Effector memory CD8-positive, alpha-beta T cell (primary cell): ENCODE measurements at regions not wholly inside any gene's neighbourhood (a gene's known extent, or its start where the extent isn't known, plus 50 kb on each side); places are given as distances from the start of the nearest gene placed in this dataset.
"Not testable (repeated sequence)": the region's sequence is repeated elsewhere in the genome, so short reads cannot be mapped to it uniquely, and the experiment has no call there.

Experiments
- ATAC-seq: fragments of 150-1000 bp; cut with Tn5 transposase; replicated peaks from 2 replicates; pipeline ENCODE4 v1.10.0; 2021; ENCODE audit warnings: mild to moderate bottlenecking, moderate library complexity
- DNase-seq, 3 experiments: peaks; one replicate each; pipeline ENCODE4 v3.0.0; 2021
- H3K27ac Mint-ChIP-seq, 2 donors: one replicate each; pipeline ENCODE4 v1.8.0; 2022; ENCODE audit warnings: mild to moderate bottlenecking in 2 of 2, mixed read lengths in 2 of 2, moderate library complexity in 2 of 2
- H3K27me3 Mint-ChIP-seq, 2 donors: one replicate each; pipeline ENCODE4 v1.8.0; 2022; ENCODE audit warnings: mixed read lengths in 2 of 2
- H3K36me3 Mint-ChIP-seq: one replicate; pipeline ENCODE4 v1.8.0; 2022; ENCODE audit warnings: mild to moderate bottlenecking, moderate library complexity, mixed read lengths; ENCODE audit not compliant: insufficient read depth
- H3K4me1 Mint-ChIP-seq, 2 donors: one replicate each; pipeline ENCODE4 v1.8.0; 2022; ENCODE audit warnings: low read depth in 2 of 2, mixed read lengths in 2 of 2
- H3K4me3 Mint-ChIP-seq, 2 donors: one replicate each; pipeline ENCODE4 v1.8.0; 2022; ENCODE audit warnings: mild to moderate bottlenecking in 2 of 2, mixed read lengths in 2 of 2, moderate library complexity in 2 of 2
- H3K9me3 Mint-ChIP-seq, 2 donors: one replicate each; pipeline ENCODE4 v1.8.0; 2022; ENCODE audit warnings: mixed read lengths in 2 of 2

GRCh38 chr5:25033658-25034057 is 388.9 kb upstream of the CDH10 start:
- no peaks in the 10 kb centered on the region for H3K4me1 Mint-ChIP-seq
- peaks cover 8 to 13% of the 10 kb centered on the region in 2 donors for H3K9me3 Mint-ChIP-seq
- H3K27ac Mint-ChIP-seq = no peak overlapping the region
- DNase-seq = no peak
- no peak for ATAC-seq
- no peaks in the 10 kb centered on the region for H3K36me3 Mint-ChIP-seq
- H3K27me3 Mint-ChIP-seq = no peaks in the 10 kb centered on the region
- no peak overlapping the region for H3K4me3 Mint-ChIP-seq

DNA sequence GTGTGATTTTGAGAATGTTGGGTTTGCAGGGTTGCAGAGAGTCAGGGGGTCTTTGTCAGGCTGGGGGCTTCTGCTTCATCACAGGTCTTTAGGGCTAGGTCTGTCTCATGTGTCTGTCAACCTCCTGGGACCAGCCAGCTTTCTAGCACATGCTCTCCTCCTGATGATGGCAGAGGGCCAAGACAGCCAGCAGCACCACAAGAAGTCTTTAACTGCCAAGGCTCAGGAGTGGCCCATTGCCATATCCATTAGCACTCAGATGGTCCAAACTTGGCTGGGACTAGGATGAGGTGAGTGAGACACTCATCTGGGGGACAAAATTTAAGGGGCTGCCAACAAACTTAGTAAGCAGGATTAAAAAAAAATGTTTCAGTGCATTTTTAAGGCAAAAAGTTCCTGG is 384.2 kb upstream of the CDH10 start:
- Mint-ChIP-seq H3K27ac (no peak overlapping the region), H3K4me3 (no peak overlapping the region), H3K4me1 (no peaks in the 10 kb centered on the region), H3K27me3 (no peaks in the 10 kb centered on the region), H3K36me3 (no peaks in the 10 kb centered on the region), H3K9me3 (peaks cover 4 to 19% of the 10 kb centered on the region in 2 donors)
- no peak for ATAC-seq
- DNase-seq = no peak

DNA sequence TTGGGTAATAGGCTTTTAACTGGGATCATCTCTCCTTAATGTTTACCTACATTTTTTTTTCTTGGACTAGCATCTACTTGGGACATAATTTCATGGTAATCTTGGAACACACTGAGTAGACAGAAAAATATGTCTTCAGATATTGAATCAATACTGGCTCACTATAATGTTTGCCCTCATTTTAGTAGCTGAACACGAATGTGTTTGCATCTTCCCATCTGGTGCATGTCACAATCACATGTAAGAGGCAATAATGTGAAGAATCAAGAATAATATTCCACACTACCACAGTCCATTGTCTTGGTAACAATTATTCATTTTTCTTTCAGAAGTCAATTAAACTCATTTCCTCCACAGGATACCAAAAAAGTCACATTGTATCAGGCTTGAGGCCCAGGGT is 382.7 kb upstream of the CDH10 start:
- H3K9me3 Mint-ChIP-seq = peaks cover 4 to 11% of the 10 kb centered on the region in 2 donors
- H3K27ac Mint-ChIP-seq = no peak overlapping the region
- H3K4me1 Mint-ChIP-seq = no peaks in the 10 kb centered on the region
- H3K36me3 Mint-ChIP-seq = no peaks in the 10 kb centered on the region
- no peaks in the 10 kb centered on the region for H3K27me3 Mint-ChIP-seq
- DNase-seq (no peak), ATAC-seq (no peak)
- H3K4me3 Mint-ChIP-seq = no peak overlapping the region

DNA sequence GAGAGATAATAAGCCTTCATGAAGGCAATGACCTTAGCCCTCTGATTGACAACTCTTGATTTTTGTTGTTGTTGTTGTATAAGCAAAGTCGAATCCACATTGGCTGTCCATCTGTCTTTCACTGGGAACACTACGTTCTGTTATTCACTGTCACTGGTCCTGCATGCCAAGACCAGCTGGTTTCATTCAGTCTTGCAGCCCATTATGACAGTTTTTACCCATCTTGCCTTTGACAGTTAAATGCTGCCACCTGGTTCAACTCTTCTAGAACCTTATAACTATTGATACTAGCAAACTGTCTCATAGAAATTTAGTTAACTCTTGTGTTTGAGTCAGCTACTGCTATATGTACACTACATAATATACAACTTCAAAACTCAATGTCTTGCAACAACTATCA is 382.3 kb upstream of the CDH10 start:
- Mint-ChIP-seq H3K4me3 (no peak overlapping the region), H3K4me1 (no peaks in the 10 kb centered on the region), H3K27me3 (no peaks in the 10 kb centered on the region), H3K9me3 (peaks cover 1 to 9% of the 10 kb centered on the region in 2 donors), H3K36me3 (no peaks in the 10 kb centered on the region), H3K27ac (no peak overlapping the region)
- no peak for DNase-seq
- no peak for ATAC-seq

DNA sequence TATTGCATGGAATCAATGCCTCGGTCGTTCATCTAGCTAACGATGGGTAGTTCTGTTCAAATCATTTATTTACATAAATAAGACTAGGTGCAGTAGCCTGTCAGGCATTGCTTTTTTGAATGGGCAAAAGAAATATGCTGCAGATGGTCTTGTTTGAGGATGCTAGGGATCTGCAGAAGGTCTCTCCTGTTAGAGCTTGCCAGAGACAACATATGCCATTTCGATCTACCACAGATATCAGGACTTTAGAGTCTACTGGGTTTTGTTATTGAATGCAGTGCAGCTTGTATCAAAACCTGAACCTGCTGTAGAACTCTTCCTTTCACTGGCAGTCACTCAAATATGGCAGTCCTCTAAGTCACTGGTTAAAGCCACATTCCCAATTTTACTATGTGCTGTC is 381.1 kb upstream of the CDH10 start:
- Mint-ChIP-seq H3K9me3 (peaks cover 6 to 20% of the 10 kb centered on the region in 2 donors), H3K36me3 (no peaks in the 10 kb centered on the region), H3K4me1 (no peaks in the 10 kb centered on the region), H3K27me3 (no peaks in the 10 kb centered on the region), H3K4me3 (no peak overlapping the region), H3K27ac (no peak overlapping the region)
- DNase-seq = no peak
- no peak for ATAC-seq

- H3K27me3 Mint-ChIP-seq = no peaks in the 10 kb centered on the region
- H3K27ac Mint-ChIP-seq = no peak overlapping the region
- no peaks in the 10 kb centered on the region for H3K36me3 Mint-ChIP-seq
- ATAC-seq (no peak), DNase-seq (no peak)
- H3K4me3 Mint-ChIP-seq = no peak overlapping the region
- H3K9me3 Mint-ChIP-seq = peaks cover 11 to 20% of the 10 kb centered on the region in 2 donors
- H3K4me1 Mint-ChIP-seq = no peaks in the 10 kb centered on the region
These were observed 375.7 kb upstream of the CDH10 start for GRCh38 chr5:25020454-25020853.

DNA sequence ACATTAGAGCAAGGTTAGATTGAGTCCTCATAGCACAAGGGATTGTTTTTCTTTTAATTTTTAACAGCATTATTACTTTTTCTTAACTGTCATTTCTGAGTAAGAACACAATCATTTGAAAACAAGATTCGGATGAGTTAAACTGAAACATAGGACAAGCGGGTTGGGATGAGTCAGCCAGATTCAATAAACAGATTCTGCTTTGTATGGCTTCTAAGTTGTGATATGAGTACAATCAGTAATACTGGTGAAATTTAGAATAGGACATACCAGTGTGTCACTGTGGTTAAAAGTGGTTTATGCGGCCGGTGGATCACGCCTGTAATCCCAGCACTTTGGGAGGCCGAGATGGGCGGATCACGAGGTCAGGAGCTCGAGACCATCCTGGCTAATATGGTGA is 364.3 kb upstream of the CDH10 start:
- Mint-ChIP-seq H3K27me3 (no peaks in the 10 kb centered on the region), H3K4me1 (no peaks in the 10 kb centered on the region), H3K27ac (no peak overlapping the region), H3K9me3 (peaks cover 1 to 8% of the 10 kb centered on the region in 2 donors), H3K4me3 (no peak overlapping the region), H3K36me3 (no peaks in the 10 kb centered on the region)
- ATAC-seq (no peak), DNase-seq (no peak)

- no peaks in the 10 kb centered on the region for H3K27me3 Mint-ChIP-seq
- H3K4me1 Mint-ChIP-seq = no peaks in the 10 kb centered on the region
- H3K4me3 Mint-ChIP-seq = no peak overlapping the region
- H3K27ac Mint-ChIP-seq = no peak overlapping the region
- DNase-seq = no peak
- no peaks in the 10 kb centered on the region for H3K36me3 Mint-ChIP-seq
- ATAC-seq = no peak
- peaks cover 9 to 12% of the 10 kb centered on the region in 2 donors for H3K9me3 Mint-ChIP-seq
These were observed 362.0 kb upstream of the CDH10 start for GRCh38 chr5:25006734-25007133.

DNA sequence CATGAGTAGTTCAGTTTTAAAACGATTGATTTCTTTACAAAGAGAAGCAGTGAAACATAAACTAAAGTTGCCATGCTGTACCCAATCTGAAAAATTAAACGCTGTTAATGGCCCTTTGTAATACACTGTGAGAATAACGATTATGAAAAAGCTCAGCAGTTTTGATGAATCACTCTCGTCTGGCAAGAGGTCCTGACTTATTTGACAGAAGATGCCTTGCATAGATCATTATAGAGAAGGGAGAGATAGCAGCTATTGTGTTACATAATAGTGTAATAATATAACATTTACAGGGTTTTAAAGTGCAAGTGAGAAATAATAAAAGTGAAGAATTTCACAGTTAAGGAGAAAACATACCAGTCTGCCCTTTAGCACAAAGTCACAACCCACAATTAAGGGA is 361.5 kb upstream of the CDH10 start:
- no peak for ATAC-seq

GRCh38 chr5:25005431-25005830 is 360.7 kb upstream of the CDH10 start:
- Mint-ChIP-seq H3K4me3 (no peak overlapping the region), H3K27me3 (no peaks in the 10 kb centered on the region), H3K9me3 (peaks cover 8 to 12% of the 10 kb centered on the region in 2 donors), H3K4me1 (no peaks in the 10 kb centered on the region), H3K27ac (no peak overlapping the region), H3K36me3 (no peaks in the 10 kb centered on the region)
- ATAC-seq = no peak
- DNase-seq = no peak

More for the DNA sequence above, 361.5 kb upstream of the CDH10 start:
- no peak for DNase-seq
- Mint-ChIP-seq H3K27ac (no peak overlapping the region), H3K9me3 (peaks cover 9 to 12% of the 10 kb centered on the region in 2 donors), H3K27me3 (no peaks in the 10 kb centered on the region), H3K4me3 (no peak overlapping the region), H3K4me1 (no peaks in the 10 kb centered on the region), H3K36me3 (no peaks in the 10 kb centered on the region)

- no peaks in the 10 kb centered on the region for H3K36me3 Mint-ChIP-seq
- H3K9me3 Mint-ChIP-seq = peaks cover 7 to 12% of the 10 kb centered on the region in 2 donors
- DNase-seq = no peak
- H3K27me3 Mint-ChIP-seq = no peaks in the 10 kb centered on the region
- no peak overlapping the region for H3K27ac Mint-ChIP-seq
- H3K4me1 Mint-ChIP-seq = no peaks in the 10 kb centered on the region
- H3K4me3 Mint-ChIP-seq = no peak overlapping the region
- no peak for ATAC-seq
These were observed 357.6 kb upstream of the CDH10 start for GRCh38 chr5:25002371-25002770.

DNA sequence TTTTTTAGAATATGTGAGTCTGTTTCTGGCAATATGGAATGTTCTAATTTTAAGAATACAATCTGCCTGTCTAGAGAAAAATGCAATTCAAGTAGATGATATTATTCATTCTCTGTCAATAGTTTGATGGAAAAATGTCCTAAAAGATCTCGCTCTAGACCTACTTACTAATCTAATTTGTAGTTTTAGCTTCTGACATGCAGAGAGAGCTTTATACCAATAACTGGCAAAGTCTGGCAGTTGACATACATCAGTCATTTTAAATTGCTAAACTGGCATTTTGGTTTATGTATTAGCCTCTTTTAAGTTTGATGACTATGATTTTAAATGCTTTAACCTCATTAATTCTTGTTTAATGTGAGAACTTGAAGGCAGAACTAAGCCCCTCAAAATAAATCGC is 355.0 kb upstream of the CDH10 start:
- DNase-seq = no peak
- Mint-ChIP-seq H3K27ac (no peak overlapping the region), H3K4me1 (no peaks in the 10 kb centered on the region), H3K4me3 (no peak overlapping the region), H3K27me3 (no peaks in the 10 kb centered on the region), H3K36me3 (no peaks in the 10 kb centered on the region), H3K9me3 (peaks cover 7 to 27% of the 10 kb centered on the region in 2 donors)
- no peak for ATAC-seq

DNA sequence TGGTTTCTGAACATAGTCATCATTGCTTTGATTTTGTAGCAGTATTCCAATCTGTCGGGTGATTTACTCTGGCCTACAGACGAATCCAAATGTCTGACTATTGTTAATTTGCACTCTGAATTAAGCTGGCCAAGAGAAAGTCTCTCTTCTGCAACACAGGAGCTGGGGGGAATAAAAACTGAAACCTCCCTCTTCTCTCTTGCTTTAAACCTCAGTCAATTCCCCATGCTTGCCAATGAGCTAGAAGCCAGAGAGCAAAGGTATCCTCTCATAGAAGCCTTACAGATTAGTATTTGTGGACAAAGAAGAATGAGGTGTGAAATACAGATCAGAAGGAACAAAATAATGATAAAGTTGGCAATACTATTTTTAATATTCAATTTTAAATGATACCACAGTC is 353.9 kb upstream of the CDH10 start:
- Mint-ChIP-seq H3K9me3 (peaks cover 10 to 21% of the 10 kb centered on the region in 2 donors), H3K4me3 (no peak overlapping the region), H3K27me3 (no peaks in the 10 kb centered on the region), H3K27ac (no peak overlapping the region), H3K4me1 (no peaks in the 10 kb centered on the region), H3K36me3 (no peaks in the 10 kb centered on the region)
- DNase-seq (no peak), ATAC-seq (no peak)

- ATAC-seq (no peak), DNase-seq (no peak)
- Mint-ChIP-seq H3K27ac (no peak overlapping the region), H3K9me3 (peaks cover 0 to 6% of the 10 kb centered on the region in 2 donors), H3K36me3 (no peaks in the 10 kb centered on the region), H3K4me1 (no peaks in the 10 kb centered on the region), H3K27me3 (no peaks in the 10 kb centered on the region), H3K4me3 (no peak overlapping the region)
These were observed 341.5 kb upstream of the CDH10 start for GRCh38 chr5:24986326-24986725.

GRCh38 chr5:24978552-24978951 is 333.8 kb upstream of the CDH10 start:
- not testable (repeated sequence) for H3K36me3 Mint-ChIP-seq, H3K4me1 Mint-ChIP-seq, DNase-seq, ATAC-seq, H3K27me3 Mint-ChIP-seq, H3K4me3 Mint-ChIP-seq, H3K27ac Mint-ChIP-seq
- H3K9me3 Mint-ChIP-seq = peaks cover 0 to 12% of the 10 kb centered on the region in 2 donors
